Panc1 (cell line): ENCODE measurements at regions not wholly inside any gene's neighbourhood (a gene's known extent, or its start where the extent isn't known, plus 50 kb on each side); places are given as distances from the start of the nearest gene placed in this dataset.

Source experiments
- ATAC-seq: fragments of 200-7000 bp; cut with Tn5 transposase; 2 replicates; pipeline ENCODE4 v1.9.1; 2020; ENCODE audit warnings: mild to moderate bottlenecking, moderate library complexity
- BruUV-seq: library from RNA; stranded (reverse); fragments of 400-500 nt; replicated peaks from 2 replicates; lab custom pipeline; 2021; lab: Mats Ljungman, UMichigan
- CTCF ChIA-PET: fragments of 300-600 bp; sonication (Branson Sonifier 250); formaldehyde crosslinking; loops from one replicate; lab custom pipeline; 2022; ENCODE audit warnings: antibody characterized with exemption; lab: Charles Lee
- POLR2A ChIA-PET: fragments of 300-600 bp; sonication (Branson Sonifier 250); formaldehyde crosslinking; loops from one replicate; lab custom pipeline; 2022; ENCODE audit warnings: antibody characterized with exemption; lab: Charles Lee
- DNase-seq: peaks from one replicate; pipeline ENCODE4 v3.0.0-alpha.2; 2010; ENCODE audit warnings: low read depth, low spot score
- H3K27ac ChIP-seq: 2 replicates; pipeline ENCODE4 v1.5.1; 2011; ENCODE audit warnings: mild to moderate bottlenecking, low read length, inconsistent platforms
- H3K27me3 ChIP-seq: fragments of 200-500 bp; sonication (Bioruptor generic); 2 replicates; pipeline ENCODE4 v1.6.0; 2014; ENCODE audit warnings: low read length, inconsistent platforms; ENCODE audit not compliant: control insufficient read depth, insufficient read depth
- H3K36me3 ChIP-seq: fragments of 200-500 bp; sonication (Bioruptor generic); 2 replicates; pipeline ENCODE4 v1.5.1; 2014; ENCODE audit warnings: inconsistent platforms, mild to moderate bottlenecking, low read length, moderate library complexity; ENCODE audit not compliant: control insufficient read depth, insufficient read depth
- H3K4me1 ChIP-seq: 2 replicates; pipeline ENCODE4 v1.5.1; 2011; ENCODE audit warnings: inconsistent platforms, mild to moderate bottlenecking, low read length, moderate library complexity; ENCODE audit not compliant: control insufficient read depth, insufficient read depth
- H3K4me3 ChIP-seq, 2 experiments: 2 replicates each; pipeline ENCODE4 v1.5.1; 2011 to 2012; ENCODE audit warnings: low read depth in 2 of 2, low read length in 2 of 2, mild to moderate bottlenecking in 2 of 2, inconsistent platforms in 1 of 2, moderate library complexity in 1 of 2
- H3K9me3 ChIP-seq: fragments of 200-500 bp; sonication (Bioruptor generic); 2 replicates; pipeline ENCODE4 v1.5.1; 2014; ENCODE audit warnings: low read depth, mild to moderate bottlenecking, inconsistent platforms, low read length, moderate library complexity; ENCODE audit not compliant: control insufficient read depth, insufficient read depth
- CTCF ChIP-seq: fragments of 450-650 bp; IDR thresholded peaks from 2 replicates; pipeline ENCODE4 v1.5.1; 2017; ENCODE audit warnings: mild to moderate bottlenecking
- POLR2AphosphoS5 ChIP-seq: IDR thresholded peaks from 2 replicates; pipeline ENCODE4 v1.6.1; 2012; ENCODE audit warnings: mild to moderate bottlenecking, low read depth, low read length, moderate library complexity
- REST ChIP-seq, 2 experiments: IDR thresholded peaks; 2 replicates each; pipeline ENCODE4 v1.6.1; 2011 to 2012; ENCODE audit warnings: low read depth in 2 of 2, control low read depth in 1 of 2, low read length in 1 of 2, mild to moderate bottlenecking in 1 of 2, moderate library complexity in 1 of 2; ENCODE audit not compliant: insufficient read depth in 1 of 2
- SIN3A ChIP-seq: IDR thresholded peaks from 2 replicates; pipeline ENCODE4 v1.6.1; 2012; ENCODE audit warnings: low read depth, mild to moderate bottlenecking, low read length, moderate library complexity, borderline replicate concordance; ENCODE audit not compliant: insufficient read depth
- TCF7L2 ChIP-seq: IDR thresholded peaks from 2 replicates; pipeline ENCODE4 v1.6.1; 2011; ENCODE audit warnings: mild to moderate bottlenecking, low read depth, low read length, inconsistent platforms
- in situ Hi-C: cut with HindIII; loops from 2 replicates; pipeline ENCODE4 v1.10.0; 2016; ENCODE audit warnings: low sequenced_read_pairs, low pct_unique_long_range_greater_than_20kb
- intact Hi-C: fragments of 100-400 bp; cut with micrococcal nuclease; formaldehyde crosslinking; loops from one replicate; pipeline ENCODE4 v1.10.0; 2022; ENCODE audit not compliant: unreplicated experiment

DNA sequence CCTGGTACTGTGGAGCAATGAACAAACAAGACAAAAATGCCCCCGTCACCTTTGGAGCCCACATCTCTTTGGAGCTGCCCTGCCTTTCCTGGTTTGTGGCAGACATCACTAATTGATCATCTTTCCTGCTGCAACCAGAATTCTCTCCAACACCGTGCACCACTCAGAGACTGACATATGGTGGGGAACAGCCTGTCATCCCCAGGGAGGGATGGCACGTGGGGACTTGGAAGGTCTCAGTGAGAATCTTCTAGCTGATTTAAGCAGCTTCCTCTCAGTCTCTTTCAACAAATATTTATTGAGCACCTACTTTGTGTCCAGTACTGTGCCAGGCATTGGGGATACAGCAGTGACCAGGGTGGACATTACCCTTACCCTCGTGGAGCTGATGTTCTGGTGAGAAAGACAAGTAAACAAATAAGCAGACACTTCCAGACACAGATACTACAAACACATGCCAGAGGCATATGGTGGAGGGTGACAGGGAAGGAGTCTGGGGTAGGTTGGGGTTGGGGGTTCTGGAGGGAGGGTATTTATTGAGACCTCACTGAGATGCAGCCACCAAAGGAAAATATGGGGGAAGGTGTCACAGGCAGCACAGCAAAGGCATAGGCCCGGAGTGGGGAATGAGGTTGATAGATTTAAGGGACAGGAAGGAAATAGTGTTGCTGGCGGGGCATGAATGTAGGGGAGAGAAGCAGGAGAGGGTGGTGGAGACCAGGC, 82.3 kb downstream of the CEBPB start:
- intact Hi-C loops = no loop called here
- no peak overlapping the region for H3K4me3 ChIP-seq
- DNase-seq = no peak
- POLR2A ChIA-PET = no interaction called here
- TF ChIP-seq SIN3A = no peak
- TF ChIP-seq CTCF = no peak
- TF ChIP-seq REST (IDR thresholded peaks at IDR 0.05; ENCODE audit: insufficient read depth in 1 of 2, low read depth in 2 of 2, low read length in 1 of 2) = no peak
- no peak for TF ChIP-seq POLR2AphosphoS5
- no peak for TF ChIP-seq TCF7L2
- H3K36me3 ChIP-seq = no peaks in the 10 kb centered on the region
- CTCF ChIA-PET = no interaction called here
- H3K4me1 ChIP-seq = peaks cover 4% of the 10 kb centered on the region; the same call in 1 of the 2 replicates
- no peaks in the 10 kb centered on the region for H3K9me3 ChIP-seq
- in situ Hi-C loops = no loop called here
- H3K27ac ChIP-seq = no peak overlapping the region
- no peak for ATAC-seq
- BruUV-seq = no TSS peak
- no peaks in the 10 kb centered on the region for H3K27me3 ChIP-seq

DNA sequence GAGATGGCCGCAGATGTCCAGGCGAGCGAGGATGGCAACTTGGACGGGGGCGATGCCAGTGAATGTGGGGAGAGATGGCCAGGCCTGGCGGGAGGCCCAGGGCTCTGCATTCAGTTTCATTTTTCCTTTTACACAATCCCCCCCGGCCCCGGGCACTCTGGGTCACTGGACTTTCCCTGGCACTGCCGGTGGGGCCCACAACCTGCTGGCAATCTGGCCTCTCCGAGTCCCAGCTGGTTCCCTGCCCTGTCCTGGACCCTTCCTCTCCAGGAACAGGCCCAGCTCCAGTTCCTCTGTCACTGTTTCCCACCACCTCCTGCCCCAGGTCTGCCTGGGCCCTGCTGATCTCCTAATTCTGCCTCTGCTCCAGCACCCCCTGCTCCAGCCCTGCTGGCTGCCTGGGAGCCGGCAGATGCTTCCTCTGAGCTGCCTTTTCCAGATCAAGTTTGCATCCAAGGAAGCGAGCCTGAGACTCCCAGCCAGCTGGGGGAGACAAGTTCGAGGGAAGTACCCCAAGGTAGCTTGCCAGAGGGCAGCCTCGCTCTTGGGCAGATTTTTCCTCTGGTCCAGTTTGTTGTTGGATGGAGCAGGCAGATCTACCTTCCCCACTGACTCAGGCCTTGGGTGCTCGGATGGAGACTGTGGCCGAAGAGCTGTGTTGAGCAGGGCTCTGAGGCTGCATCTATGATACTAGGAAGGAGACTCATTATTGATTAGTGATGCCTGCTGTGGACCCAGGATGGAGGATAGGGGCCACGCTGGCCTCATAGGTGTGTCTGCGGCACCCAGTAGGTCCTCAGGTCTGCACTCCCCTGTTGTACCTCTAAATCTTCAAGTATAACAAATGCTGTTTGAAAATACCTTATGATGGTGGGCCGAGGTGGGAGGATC, 83.2 kb downstream of the CEBPB start:
- H3K36me3 ChIP-seq = no peaks in the 10 kb centered on the region
- no peak overlapping the region for H3K27ac ChIP-seq
- CTCF ChIA-PET = interaction anchor here (0.5 kb wide), 1 partner anchor 100 kb away, joined by 3 read pairs; no protein-coding TSS in a partner anchor
- no peak for DNase-seq
- in situ Hi-C loops (no loop called here), intact Hi-C loops (no loop called here)
- no peak overlapping the region for H3K4me3 ChIP-seq
- peak; percentile 33 for ATAC-seq
- BruUV-seq = no TSS peak
- H3K27me3 ChIP-seq = no peaks in the 10 kb centered on the region
- POLR2A ChIA-PET = interaction anchor here (0.6 kb wide), 1 partner anchor 164 kb away, joined by 15 read pairs; no protein-coding TSS in a partner anchor
- TF ChIP-seq TCF7L2 (no peak), POLR2AphosphoS5 (no peak), CTCF (no peak), REST (IDR thresholded peaks at IDR 0.05; ENCODE audit: insufficient read depth in 1 of 2, low read depth in 2 of 2, low read length in 1 of 2) (no peak), SIN3A (no peak)
- H3K9me3 ChIP-seq = no peaks in the 10 kb centered on the region
- H3K4me1 ChIP-seq = peaks cover 8% of the 10 kb centered on the region
